Gastroesophageal sphincter (tissue), 2 donors: ENCODE measurements at regions not wholly inside any gene's neighbourhood (a gene's known extent, or its start where the extent isn't known, plus 50 kb on each side); places are given as distances from the start of the nearest gene placed in this dataset.

Source experiments
- POLR2A ChIP-seq, 2 donors: fragments of 450-650 bp; IDR thresholded peaks; one replicate each; pipeline ENCODE4 v1.6.1; 2017; ENCODE audit warnings: antibody characterized with exemption in 2 of 2, mild to moderate bottlenecking in 2 of 2, moderate library complexity in 1 of 2
- POLR2AphosphoS5 ChIP-seq: sonication (generic); formaldehyde crosslinking; IDR thresholded peaks from one replicate; pipeline ENCODE4 v1.6.1; 2017; ENCODE audit warnings: antibody characterized with exemption

- no peak for TF ChIP-seq POLR2AphosphoS5
- TF ChIP-seq POLR2A (IDR thresholded peaks at IDR 0.05), result no peak
Observed at GRCh38 chr3:13714251-13714916, 165.5 kb downstream of the FBLN2 start.
